ENCODE measurements at regions not wholly inside any gene's neighbourhood (a gene's known extent, or its start where the extent isn't known, plus 50 kb on each side); places are given as distances from the start of the nearest gene placed in this dataset.
"Not testable (repeated sequence)": the region's sequence is repeated elsewhere in the genome, so short reads cannot be mapped to it uniquely, and the experiment has no call there.

DNA sequence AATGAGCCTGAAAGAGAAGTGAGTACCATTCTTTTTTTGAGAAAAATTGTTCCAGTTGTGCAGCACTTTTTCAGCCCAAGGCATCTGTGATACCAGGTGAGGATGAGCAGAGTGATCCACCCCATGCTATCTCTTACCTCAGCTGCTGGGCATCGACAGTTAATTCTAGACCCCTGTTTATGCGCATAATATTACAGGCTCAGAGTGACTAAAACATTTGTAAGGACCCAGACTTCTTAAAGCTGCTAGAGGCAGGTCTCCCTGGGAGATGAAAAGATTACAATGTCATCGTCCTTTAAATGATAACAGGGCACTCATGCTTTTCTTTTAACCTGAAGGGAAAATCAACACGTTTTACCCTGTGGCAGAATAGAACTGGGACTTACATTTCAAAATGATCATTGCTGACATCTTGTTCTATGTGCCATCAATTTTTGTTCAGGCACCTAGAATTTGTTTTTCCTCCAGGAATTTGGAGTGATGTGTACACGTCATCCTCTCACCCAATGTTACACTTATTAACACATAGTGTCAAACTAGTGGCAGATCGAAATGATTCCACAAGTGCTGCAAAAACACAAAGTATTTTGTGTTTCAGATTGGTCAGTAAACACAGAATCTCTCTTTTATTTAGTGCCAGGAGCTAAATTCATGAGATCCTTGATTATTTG is 684.6 kb downstream of the UTRN start:
- no peaks in the 10 kb centered on the region for H3K4me1 ChIP-seq (ENCODE audit: insufficient read depth)
- H3K4me3 ChIP-seq (ENCODE audit: low read depth, low read length): no peak overlapping the region
- WGBS: 71% methylated on average over 6 of the region's 6 CpGs
- no peak overlapping the region for H3K27ac ChIP-seq (ENCODE audit: low read depth)
- H3K36me3 ChIP-seq (ENCODE audit: insufficient read depth): no peaks in the 10 kb centered on the region
- DNase-seq (ENCODE audit: extremely low spot score): no peak

GRCh38 chr6:144977250-144977864 is 692.2 kb downstream of the UTRN start:
- H3K36me3 ChIP-seq (ENCODE audit: insufficient read depth); H3K4me3 ChIP-seq (ENCODE audit: low read depth, low read length); DNase-seq (ENCODE audit: extremely low spot score); H3K4me1 ChIP-seq (ENCODE audit: insufficient read depth); H3K27ac ChIP-seq (ENCODE audit: low read depth): not testable (repeated sequence)
- WGBS: 34% methylated on average over 8 of the region's 8 CpGs

DNA sequence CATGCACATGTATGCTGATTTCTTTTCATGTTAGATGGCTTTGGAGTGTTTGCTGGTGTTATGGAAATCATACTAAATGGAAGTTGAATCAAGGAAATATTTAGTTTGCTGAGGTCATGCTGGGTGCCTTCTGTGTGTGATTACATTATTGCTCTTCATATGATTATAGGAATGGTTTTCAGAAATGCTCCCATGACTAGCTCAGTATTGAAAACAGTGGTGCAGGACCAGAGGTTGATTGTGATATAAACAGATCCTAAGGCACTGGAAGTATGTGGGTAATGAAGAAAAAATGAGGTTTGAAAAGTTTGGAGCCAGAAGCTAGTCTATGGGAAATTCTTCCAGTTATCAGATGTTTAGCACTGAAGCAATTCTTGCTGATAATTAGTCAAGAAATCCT is 693.1 kb downstream of the UTRN start:
- DNase-seq (ENCODE audit: extremely low spot score): no peak
- Histone ChIP-seq H3K4me1 (ENCODE audit: insufficient read depth) (no peaks in the 10 kb centered on the region), H3K4me3 (ENCODE audit: low read depth, low read length) (no peak overlapping the region), H3K27ac (ENCODE audit: low read depth) (no peak overlapping the region), H3K36me3 (ENCODE audit: insufficient read depth) (no peaks in the 10 kb centered on the region)

DNA sequence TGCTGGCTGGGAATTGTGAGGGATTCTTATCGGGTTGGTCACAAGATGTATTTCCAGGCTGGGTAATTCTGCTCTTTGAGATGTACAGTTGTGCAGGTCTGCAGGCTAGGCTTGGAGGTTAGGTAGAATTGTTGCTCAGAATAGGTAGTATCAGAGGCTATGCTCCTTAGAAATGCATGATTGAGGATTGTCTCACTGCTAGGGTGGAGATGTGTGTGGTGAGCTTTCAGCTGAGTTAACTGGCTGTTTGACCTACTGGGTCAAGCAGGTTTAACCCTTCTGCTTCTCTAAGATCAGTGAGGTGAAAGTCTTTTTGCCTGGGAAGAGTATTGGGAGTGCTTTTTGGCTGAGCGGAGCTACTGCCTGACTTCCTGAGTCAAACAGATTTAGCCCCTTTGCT is 701.1 kb downstream of the UTRN start:
- Histone ChIP-seq H3K4me3 (ENCODE audit: low read depth, low read length) (no peak overlapping the region), H3K4me1 (ENCODE audit: insufficient read depth) (no peaks in the 10 kb centered on the region), H3K36me3 (ENCODE audit: insufficient read depth) (no peaks in the 10 kb centered on the region), H3K27ac (ENCODE audit: low read depth) (no peak overlapping the region)
- no peak for DNase-seq (ENCODE audit: extremely low spot score)
- WGBS: 98% methylated on average over 2 of the region's 2 CpGs

DNA sequence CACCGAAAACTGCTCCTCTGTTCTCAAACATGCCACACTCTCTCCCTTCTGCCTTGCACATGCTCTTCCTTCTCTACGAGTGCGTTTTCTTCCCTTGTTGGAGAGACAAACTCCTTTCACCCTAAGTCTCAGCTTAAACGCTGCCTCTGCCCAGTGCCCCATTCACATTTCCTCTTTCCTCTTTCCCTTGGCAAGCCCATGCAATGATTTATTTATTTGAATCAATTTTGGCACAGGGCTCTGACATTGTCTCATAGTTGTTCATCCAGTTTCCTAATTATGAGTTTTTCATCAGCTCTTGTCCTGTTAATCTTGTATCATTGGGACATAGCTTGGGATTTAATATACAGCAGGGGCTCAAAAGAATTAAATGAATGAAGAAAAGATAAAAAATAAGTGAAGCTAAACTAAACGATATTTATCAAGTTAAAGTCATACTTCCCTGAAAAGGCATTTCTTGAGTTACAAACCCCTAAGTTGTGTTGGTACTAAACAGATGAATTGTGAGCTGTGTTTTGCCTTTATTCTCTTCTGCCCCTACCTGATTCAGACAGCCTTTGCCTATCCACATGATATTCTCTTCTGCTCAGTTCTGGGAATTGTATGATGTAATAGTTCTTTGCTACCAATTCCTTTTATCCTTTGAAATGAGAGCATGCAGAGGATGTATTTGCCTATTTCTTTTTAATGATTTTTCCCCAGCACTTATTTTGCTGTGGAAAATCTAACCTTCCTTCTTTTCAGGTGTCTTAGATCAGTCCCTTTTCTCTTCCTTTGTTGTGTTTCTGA is 704.4 kb downstream of the UTRN start:
- no peaks in the 10 kb centered on the region for H3K4me1 ChIP-seq (ENCODE audit: insufficient read depth)
- H3K4me3 ChIP-seq (ENCODE audit: low read depth, low read length): no peak overlapping the region
- H3K36me3 ChIP-seq (ENCODE audit: insufficient read depth): no peaks in the 10 kb centered on the region
- WGBS: 69% methylated on average over 5 of the region's 5 CpGs
- no peak overlapping the region for H3K27ac ChIP-seq (ENCODE audit: low read depth)
- no peak for DNase-seq (ENCODE audit: extremely low spot score)

DNA sequence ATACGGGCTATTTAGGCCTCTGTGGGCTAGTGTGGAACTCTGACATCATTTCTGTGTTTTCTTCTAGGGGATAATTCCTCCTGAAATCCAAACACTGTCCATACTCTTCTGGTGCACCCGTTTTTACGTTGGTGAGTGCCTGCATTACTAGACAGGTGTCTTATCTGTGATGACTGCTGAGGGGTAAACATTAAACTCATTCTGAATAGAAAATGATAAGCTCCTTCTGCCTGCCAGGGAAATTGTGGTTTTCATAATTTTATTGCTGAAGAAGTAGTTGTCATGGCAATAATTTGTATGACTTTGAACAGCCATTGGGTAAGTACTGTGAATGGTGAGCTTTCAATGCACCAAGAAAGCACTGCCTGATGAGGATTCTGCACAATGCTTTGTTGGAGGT is 705.6 kb downstream of the UTRN start:
- no peak for DNase-seq (ENCODE audit: extremely low spot score)
- WGBS: 36% methylated on average over 3 of the region's 3 CpGs
- Histone ChIP-seq H3K36me3 (ENCODE audit: insufficient read depth) (no peaks in the 10 kb centered on the region), H3K4me3 (ENCODE audit: low read depth, low read length) (no peak overlapping the region), H3K4me1 (ENCODE audit: insufficient read depth) (no peaks in the 10 kb centered on the region), H3K27ac (ENCODE audit: low read depth) (no peak overlapping the region)

- Histone ChIP-seq H3K4me1 (ENCODE audit: insufficient read depth) (no peaks in the 10 kb centered on the region), H3K4me3 (ENCODE audit: low read depth, low read length) (no peak overlapping the region), H3K36me3 (ENCODE audit: insufficient read depth) (no peaks in the 10 kb centered on the region), H3K27ac (ENCODE audit: low read depth) (no peak overlapping the region)
- no peak for DNase-seq (ENCODE audit: extremely low spot score)
- 67% methylated on average over 3 of the region's 3 CpGs for WGBS
Measured at GRCh38 chr6:144993870-144994269, 708.7 kb downstream of the UTRN start.

GRCh38 chr6:144997996-144998395 is 712.9 kb downstream of the UTRN start:
- Histone ChIP-seq H3K27ac (ENCODE audit: low read depth) (no peak overlapping the region), H3K36me3 (ENCODE audit: insufficient read depth) (no peaks in the 10 kb centered on the region), H3K4me1 (ENCODE audit: insufficient read depth) (no peaks in the 10 kb centered on the region), H3K4me3 (ENCODE audit: low read depth, low read length) (no peak overlapping the region)
- 80% methylated on average over 3 of the region's 3 CpGs for WGBS
- no peak for DNase-seq (ENCODE audit: extremely low spot score)

- no peak overlapping the region for H3K4me3 ChIP-seq (ENCODE audit: low read depth, low read length)
- H3K4me1 ChIP-seq (ENCODE audit: insufficient read depth): no peaks in the 10 kb centered on the region
- DNase-seq (ENCODE audit: extremely low spot score): no peak
- no peak overlapping the region for H3K27ac ChIP-seq (ENCODE audit: low read depth)
- WGBS: 87% methylated on average over 1 of the region's 1 CpG
- H3K36me3 ChIP-seq (ENCODE audit: insufficient read depth): no peaks in the 10 kb centered on the region
Measured at GRCh38 chr6:144999127-144999526, 714.0 kb downstream of the UTRN start.

- Histone ChIP-seq H3K4me3 (ENCODE audit: low read depth, low read length) (no peak overlapping the region), H3K36me3 (ENCODE audit: insufficient read depth) (no peaks in the 10 kb centered on the region), H3K27ac (ENCODE audit: low read depth) (no peak overlapping the region), H3K4me1 (ENCODE audit: insufficient read depth) (no peaks in the 10 kb centered on the region)
- no peak for DNase-seq (ENCODE audit: extremely low spot score)
- 70% methylated on average over 2 of the region's 2 CpGs for WGBS
Measured at GRCh38 chr6:145003145-145003544, 718.0 kb downstream of the UTRN start.

GRCh38 chr6:145006914-145007313 is 721.8 kb downstream of the UTRN start:
- H3K4me1 ChIP-seq (ENCODE audit: insufficient read depth): no peaks in the 10 kb centered on the region
- no peak overlapping the region for H3K4me3 ChIP-seq (ENCODE audit: low read depth, low read length)
- no peak overlapping the region for H3K27ac ChIP-seq (ENCODE audit: low read depth)
- 94% methylated on average over 6 of the region's 6 CpGs for WGBS
- no peak for DNase-seq (ENCODE audit: extremely low spot score)
- no peaks in the 10 kb centered on the region for H3K36me3 ChIP-seq (ENCODE audit: insufficient read depth)

DNA sequence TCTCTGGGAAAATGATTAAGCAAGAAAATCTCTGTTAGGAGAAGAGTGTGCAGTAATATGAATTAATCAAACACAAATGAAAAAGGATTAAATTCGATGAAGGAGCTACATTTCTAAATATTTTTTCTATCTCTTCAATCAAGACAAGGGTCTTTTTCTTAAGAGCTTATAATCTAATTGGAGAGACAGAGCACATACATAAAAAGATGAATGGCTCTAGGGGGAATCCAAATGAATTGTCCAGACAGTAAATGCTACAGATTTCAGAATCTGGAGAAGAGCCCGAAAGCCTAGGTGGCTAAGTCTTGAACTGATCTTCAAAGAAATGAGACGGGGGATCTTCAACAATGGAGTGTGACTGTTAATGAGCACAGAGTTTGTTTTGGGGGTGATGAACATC is 723.6 kb downstream of the UTRN start:
- 80% methylated on average over 3 of the region's 3 CpGs for WGBS
- Histone ChIP-seq H3K27ac (ENCODE audit: low read depth) (no peak overlapping the region), H3K36me3 (ENCODE audit: insufficient read depth) (no peaks in the 10 kb centered on the region), H3K4me3 (ENCODE audit: low read depth, low read length) (no peak overlapping the region), H3K4me1 (ENCODE audit: insufficient read depth) (no peaks in the 10 kb centered on the region)
- no peak for DNase-seq (ENCODE audit: extremely low spot score)

- H3K4me3 ChIP-seq (ENCODE audit: low read depth, low read length): no peak overlapping the region
- no peak for DNase-seq (ENCODE audit: extremely low spot score)
- H3K4me1 ChIP-seq (ENCODE audit: insufficient read depth): no peaks in the 10 kb centered on the region
- no peak overlapping the region for H3K27ac ChIP-seq (ENCODE audit: low read depth)
- no peaks in the 10 kb centered on the region for H3K36me3 ChIP-seq (ENCODE audit: insufficient read depth)
Measured at GRCh38 chr6:145009711-145010110, 724.6 kb downstream of the UTRN start.

- Histone ChIP-seq H3K36me3 (ENCODE audit: insufficient read depth) (no peaks in the 10 kb centered on the region), H3K27ac (ENCODE audit: low read depth) (no peak overlapping the region), H3K4me3 (ENCODE audit: low read depth, low read length) (no peak overlapping the region), H3K4me1 (ENCODE audit: insufficient read depth) (no peaks in the 10 kb centered on the region)
- no peak for DNase-seq (ENCODE audit: extremely low spot score)
- 55% methylated on average over 5 of the region's 5 CpGs for WGBS
Measured at GRCh38 chr6:145012039-145012662, 723.2 kb downstream of the EPM2A start.
